ENCODE measurements at regions not wholly inside any gene's neighbourhood (a gene's known extent, or its start where the extent isn't known, plus 50 kb on each side); places are given as distances from the start of the nearest gene placed in this dataset.

DNA sequence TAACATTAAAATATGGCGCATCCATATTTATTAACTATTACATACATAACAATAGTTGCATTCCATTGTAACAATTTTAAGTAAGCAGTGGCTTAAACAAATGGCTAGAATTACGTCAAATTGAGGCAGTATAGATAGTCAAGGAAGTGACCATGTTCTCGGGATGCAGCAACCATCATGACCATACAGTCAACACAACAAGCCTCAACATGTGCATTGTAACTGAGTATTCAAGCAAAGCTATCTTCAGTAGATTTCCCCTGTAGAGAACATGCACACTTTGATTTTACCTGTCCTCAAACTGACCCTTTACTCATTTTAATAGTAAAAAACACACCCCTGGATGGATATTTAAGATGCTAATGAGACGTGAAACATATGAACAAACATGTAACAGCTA is 356.4 kb downstream of the HINT1 start:
- DNase-seq = no peak

DNA sequence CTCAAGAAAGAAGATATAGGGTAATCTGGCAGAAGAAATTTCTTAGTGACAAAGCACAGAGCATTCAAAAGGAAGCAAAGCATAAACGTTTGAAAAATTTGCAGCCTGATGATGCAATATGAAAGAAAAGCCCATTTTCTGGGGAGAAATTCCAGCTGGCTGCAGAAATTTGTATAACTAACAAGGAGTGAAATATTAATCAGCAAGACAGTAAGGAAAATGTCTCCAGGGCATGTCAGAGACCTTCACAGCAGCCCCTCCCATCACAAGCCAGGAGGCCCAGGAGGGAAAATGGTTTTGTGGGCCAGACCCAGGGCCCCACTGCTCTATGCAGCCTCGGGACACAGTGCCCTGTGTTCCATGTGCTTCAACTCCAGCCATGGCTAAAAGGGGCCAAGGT is 359.4 kb downstream of the HINT1 start:
- Mint-ChIP-seq H3K9me3 (peaks cover 3% of the 10 kb centered on the region), H3K27ac (no peak overlapping the region), H3K4me1 (ENCODE audit: low read depth) (no peaks in the 10 kb centered on the region), H3K36me3 (ENCODE audit: low read depth) (no peaks in the 10 kb centered on the region), H3K27me3 (peaks cover 24% of the 10 kb centered on the region), H3K4me3 (no peak overlapping the region)
- Histone ChIP-seq H3K36me3 (ENCODE audit: insufficient read depth, low read length) (no peaks in the 10 kb centered on the region), H3K4me1 (ENCODE audit: insufficient read depth, low read length) (no peaks in the 10 kb centered on the region), H3K9me3 (ENCODE audit: control insufficient read depth in 1 of 2, insufficient read depth in 1 of 2, low read length in 2 of 2) (no peaks in the 10 kb centered on the region), H3K27me3 (ENCODE audit: control insufficient read depth in 1 of 2, insufficient read depth in 2 of 2, low read length in 2 of 2) (no peaks in the 10 kb centered on the region), H3K27ac (ENCODE audit: low read depth in 1 of 2, low read length in 2 of 2) (no peak overlapping the region), H3K4me3 (ENCODE audit: low read length) (no peak overlapping the region)
- intact Hi-C loops (cut with DNase I, micrococcal nuclease) = no loop called here
- no peak for DNase-seq
- ATAC-seq (ENCODE audit: poor library complexity) = no peak
- no peak for TF ChIP-seq CTCF (IDR thresholded peaks at IDR 0.05)
- POLR2A ChIA-PET = no interaction called here
- CTCF ChIA-PET = no interaction called here

More for the DNA sequence above, 356.4 kb downstream of the HINT1 start:
- ChIA-PET CTCF (no interaction called here), POLR2A (no interaction called here)
- no peak for ATAC-seq (ENCODE audit: poor library complexity)
- no peaks in the 10 kb centered on the region for H3K36me3 ChIP-seq (ENCODE audit: insufficient read depth, low read length)
- H3K27ac Mint-ChIP-seq = no peak overlapping the region
- H3K9me3 ChIP-seq (ENCODE audit: control insufficient read depth in 1 of 2, insufficient read depth in 1 of 2, low read length in 2 of 2) = no peaks in the 10 kb centered on the region
- peaks cover 21% of the 10 kb centered on the region for H3K27me3 Mint-ChIP-seq
- H3K4me1 Mint-ChIP-seq (ENCODE audit: low read depth) = no peaks in the 10 kb centered on the region
- no peaks in the 10 kb centered on the region for H3K9me3 Mint-ChIP-seq
- H3K4me3 Mint-ChIP-seq = no peak overlapping the region
- H3K27ac ChIP-seq (ENCODE audit: low read depth in 1 of 2, low read length in 2 of 2) = no peak overlapping the region
- H3K4me1 ChIP-seq (ENCODE audit: insufficient read depth, low read length) = no peaks in the 10 kb centered on the region
- intact Hi-C loops (cut with DNase I, micrococcal nuclease) = no loop called here
- H3K36me3 Mint-ChIP-seq (ENCODE audit: low read depth) = no peaks in the 10 kb centered on the region
- no peak for TF ChIP-seq CTCF (IDR thresholded peaks at IDR 0.05)
- no peaks in the 10 kb centered on the region for H3K27me3 ChIP-seq (ENCODE audit: control insufficient read depth in 1 of 2, insufficient read depth in 2 of 2, low read length in 2 of 2)
- H3K4me3 ChIP-seq (ENCODE audit: low read length) = no peak overlapping the region

- Histone ChIP-seq H3K4me1 (ENCODE audit: insufficient read depth, low read length) (no peaks in the 10 kb centered on the region), H3K27me3 (ENCODE audit: control insufficient read depth in 1 of 2, insufficient read depth in 2 of 2, low read length in 2 of 2) (no peaks in the 10 kb centered on the region), H3K9me3 (ENCODE audit: control insufficient read depth in 1 of 2, insufficient read depth in 1 of 2, low read length in 2 of 2) (no peaks in the 10 kb centered on the region), H3K27ac (ENCODE audit: low read depth in 1 of 2, low read length in 2 of 2) (no peak overlapping the region), H3K4me3 (ENCODE audit: low read length) (no peak overlapping the region), H3K36me3 (ENCODE audit: insufficient read depth, low read length) (no peaks in the 10 kb centered on the region)
- peaks cover 24% of the 10 kb centered on the region for H3K27me3 Mint-ChIP-seq
- intact Hi-C loops (cut with DNase I, micrococcal nuclease) = no loop called here
- peaks cover 3% of the 10 kb centered on the region for H3K9me3 Mint-ChIP-seq
- H3K4me1 Mint-ChIP-seq (ENCODE audit: low read depth) = no peaks in the 10 kb centered on the region
- POLR2A ChIA-PET = no interaction called here
- TF ChIP-seq CTCF (IDR thresholded peaks at IDR 0.05) = no peak
- H3K36me3 Mint-ChIP-seq (ENCODE audit: low read depth) = no peaks in the 10 kb centered on the region
- no peak overlapping the region for H3K4me3 Mint-ChIP-seq
- no peak overlapping the region for H3K27ac Mint-ChIP-seq
- CTCF ChIA-PET = no interaction called here
- ATAC-seq (ENCODE audit: poor library complexity) (no peak), DNase-seq (no peak)
These were observed 360.0 kb downstream of the HINT1 start for GRCh38 chr5:130805036-130805435.
